CD4-positive, CD25-positive, alpha-beta regulatory T cell (primary cell): ENCODE measurements at regions not wholly inside any gene's neighbourhood (a gene's known extent, or its start where the extent isn't known, plus 50 kb on each side); places are given as distances from the start of the nearest gene placed in this dataset.
A peak's percentile ranks its signal among the peaks of the same experiment; 100 is the strongest.
"Not testable (repeated sequence)": the region's sequence is repeated elsewhere in the genome, so short reads cannot be mapped to it uniquely, and the experiment has no call there.

ENCODE experiments used
- ATAC-seq, 2 donors: fragments of 150-1000 bp; cut with Tn5 transposase; one replicate each; pipeline ENCODE4 v1.10.0; 2021; ENCODE audit warnings: low read depth in 2 of 2, moderate number of reproducible peaks in 2 of 2, moderate library complexity in 1 of 2
- DNase-seq, 3 donors: peaks; one replicate each; pipeline versions ENCODE4 v3.0.0 to v3.0.0-alpha.2; 2012 to 2022; ENCODE audit warnings: mixed read lengths in 1 of 3
- H3K27ac ChIP-seq: one replicate; pipeline ENCODE4 v1.7.0; 2013; ENCODE audit warnings: mild to moderate bottlenecking, low read length; ENCODE audit not compliant: insufficient read depth, poor library complexity, severe bottlenecking
- H3K27me3 ChIP-seq: one replicate; pipeline ENCODE4 v1.7.0; 2013; ENCODE audit warnings: low read length; ENCODE audit not compliant: control insufficient read depth, insufficient read depth
- H3K36me3 ChIP-seq: one replicate; pipeline ENCODE4 v1.7.0; 2013; ENCODE audit warnings: mild to moderate bottlenecking, low read length, moderate library complexity; ENCODE audit not compliant: control insufficient read depth, insufficient read depth
- H3K4me1 ChIP-seq: 2 replicates; pipeline ENCODE4 v1.7.0; 2013; ENCODE audit warnings: mild to moderate bottlenecking, low read length; ENCODE audit not compliant: insufficient read depth, control insufficient read depth, poor library complexity, severe bottlenecking
- H3K4me3 ChIP-seq: one replicate; pipeline ENCODE4 v1.7.0; 2013; ENCODE audit warnings: low read depth, mild to moderate bottlenecking, low read length, moderate library complexity
- H3K9me3 ChIP-seq, 2 experiments: 1 replicate in 1 of 2; 2 replicates in 1 of 2; pipeline ENCODE4 v1.7.0; 2013; ENCODE audit warnings: low read length in 2 of 2, mild to moderate bottlenecking in 1 of 2, moderate library complexity in 1 of 2; ENCODE audit not compliant: control insufficient read depth in 2 of 2
- H3K27ac Mint-ChIP-seq, 3 donors: one replicate each; pipeline ENCODE4 v1.8.0; 2020 to 2022; ENCODE audit warnings: mild to moderate bottlenecking in 3 of 3, mixed read lengths in 3 of 3, moderate library complexity in 2 of 3
- H3K27me3 Mint-ChIP-seq: one replicate; pipeline ENCODE4 v1.8.0; 2022; ENCODE audit warnings: mild to moderate bottlenecking, mixed read lengths
- H3K36me3 Mint-ChIP-seq: one replicate; pipeline ENCODE4 v1.8.0; 2020; ENCODE audit warnings: mixed read lengths
- H3K4me1 Mint-ChIP-seq, 4 donors: one replicate each; pipeline ENCODE4 v1.8.0; 2020 to 2022; ENCODE audit warnings: mixed read lengths in 4 of 4, mild to moderate bottlenecking in 1 of 4
- H3K4me3 Mint-ChIP-seq, 4 donors: one replicate each; pipeline ENCODE4 v1.8.0; 2020 to 2022; ENCODE audit warnings: mild to moderate bottlenecking in 4 of 4, mixed read lengths in 4 of 4, moderate library complexity in 3 of 4
- H3K9me3 Mint-ChIP-seq, 7 donors: one replicate each; pipeline ENCODE4 v1.8.0; 2020 to 2022; ENCODE audit warnings: mixed read lengths in 7 of 7, mild to moderate bottlenecking in 3 of 7, moderate library complexity in 2 of 7

GRCh38 chr7:7042286-7042893 is 140.0 kb upstream of the C1GALT1 start:
- H3K9me3 Mint-ChIP-seq, H3K9me3 ChIP-seq, H3K27me3 ChIP-seq, H3K36me3 ChIP-seq, H3K4me1 ChIP-seq, H3K4me3 ChIP-seq, H3K4me3 Mint-ChIP-seq, H3K4me1 Mint-ChIP-seq, ATAC-seq, H3K36me3 Mint-ChIP-seq, H3K27ac ChIP-seq: not testable (repeated sequence)
- peak overlapping the region in 2 of 3 donors; percentile 9 to 66 for H3K27ac Mint-ChIP-seq
- peak in 2 of 3 donors; percentile 13 to 35 for DNase-seq
- H3K27me3 Mint-ChIP-seq = peaks cover 14% of the 10 kb centered on the region

DNA sequence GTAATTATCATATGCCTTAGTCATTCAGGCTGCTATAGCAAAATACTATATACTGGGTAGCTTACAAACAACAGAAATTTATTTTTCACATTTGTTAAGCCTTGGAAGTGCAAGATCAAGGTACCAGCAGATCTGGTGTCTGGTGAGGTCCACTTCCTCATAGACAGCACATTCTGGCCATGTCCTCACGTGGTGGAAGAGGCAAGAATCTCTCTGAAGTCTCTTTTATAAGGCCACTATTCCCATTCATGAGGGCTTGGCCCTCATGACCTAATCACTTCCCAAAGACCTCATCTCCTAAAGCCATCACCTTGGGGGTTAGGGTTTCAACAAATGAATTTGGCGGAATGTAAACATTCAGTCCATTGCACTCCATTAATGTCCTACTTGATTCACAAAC is 137.5 kb upstream of the C1GALT1 start:
- H3K4me3 ChIP-seq = no peak overlapping the region
- no peaks in the 10 kb centered on the region for H3K36me3 ChIP-seq
- Mint-ChIP-seq H3K4me3 (no peak overlapping the region), H3K27ac (no peak overlapping the region), H3K27me3 (peaks cover 4% of the 10 kb centered on the region), H3K36me3 (no peaks in the 10 kb centered on the region), H3K9me3 (peaks cover 0 to 7% (median 0%) of the 10 kb centered on the region in 7 donors), H3K4me1 (peaks cover 0 to 5% (median 2%) of the 10 kb centered on the region in 4 donors)
- no peaks in the 10 kb centered on the region for H3K9me3 ChIP-seq
- no peaks in the 10 kb centered on the region for H3K4me1 ChIP-seq
- H3K27me3 ChIP-seq = no peaks in the 10 kb centered on the region
- ATAC-seq (no peak), DNase-seq (no peak)
- H3K27ac ChIP-seq = no peak overlapping the region

GRCh38 chr7:7048213-7048612 is 134.1 kb upstream of the C1GALT1 start:
- Histone ChIP-seq H3K4me1 (no peaks in the 10 kb centered on the region), H3K4me3 (no peak overlapping the region), H3K27ac (no peak overlapping the region), H3K27me3 (peaks cover 2% of the 10 kb centered on the region), H3K9me3 (no peaks in the 10 kb centered on the region), H3K36me3 (no peaks in the 10 kb centered on the region)
- Mint-ChIP-seq H3K4me3 (no peak overlapping the region), H3K27me3 (peaks cover 6% of the 10 kb centered on the region), H3K9me3 (peaks cover 0 to 7% (median 0%) of the 10 kb centered on the region in 7 donors), H3K27ac (no peak overlapping the region), H3K4me1 (peaks cover 0 to 2% (median 0%) of the 10 kb centered on the region in 4 donors), H3K36me3 (no peaks in the 10 kb centered on the region)
- ATAC-seq (no peak), DNase-seq (no peak)

DNA sequence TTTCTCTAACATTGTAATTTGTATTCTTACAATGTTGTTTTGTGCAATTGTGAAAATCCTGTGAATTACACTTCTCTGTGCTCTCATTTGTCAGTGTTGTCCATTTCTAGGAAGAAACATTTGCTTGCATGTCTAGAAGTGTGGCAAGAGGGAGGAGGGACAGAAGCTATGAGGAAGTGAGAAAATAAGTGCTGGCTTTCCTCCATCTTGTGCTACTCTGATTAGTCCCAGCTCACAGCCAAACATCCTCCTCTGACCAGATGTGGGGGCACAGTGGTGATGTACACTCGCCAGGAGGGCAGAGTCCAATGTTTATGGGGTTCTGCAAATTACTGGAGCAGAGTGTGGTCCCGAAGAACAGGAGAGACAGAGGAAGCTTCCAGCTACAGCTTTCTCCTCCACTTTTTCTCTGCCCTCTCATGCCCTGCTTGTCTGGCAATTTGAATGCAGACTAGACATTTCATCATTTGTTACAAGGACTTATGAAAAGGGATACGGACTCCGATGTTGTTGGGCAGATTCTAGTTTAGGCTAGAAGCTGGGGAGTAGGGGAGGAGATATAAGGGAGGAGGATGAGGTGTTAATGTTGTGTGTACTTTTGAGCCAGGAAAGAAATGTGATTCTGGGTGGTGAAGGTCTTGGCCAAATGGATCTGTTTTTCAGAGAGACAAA is 131.0 kb upstream of the C1GALT1 start:
- ATAC-seq = no peak
- Mint-ChIP-seq H3K36me3 (no peaks in the 10 kb centered on the region), H3K9me3 (peaks cover 0 to 7% (median 0%) of the 10 kb centered on the region in 7 donors)

GRCh38 chr7:7054252-7054830 is 128.0 kb upstream of the C1GALT1 start:
- Histone ChIP-seq H3K9me3 (no peaks in the 10 kb centered on the region), H3K4me3 (no peak overlapping the region), H3K36me3 (no peaks in the 10 kb centered on the region), H3K4me1 (no peaks in the 10 kb centered on the region), H3K27ac (no peak overlapping the region), H3K27me3 (peaks cover 2% of the 10 kb centered on the region)
- DNase-seq (no peak), ATAC-seq (no peak)
- Mint-ChIP-seq H3K27me3 (peaks cover 6% of the 10 kb centered on the region), H3K27ac (no peak overlapping the region), H3K9me3 (no peaks in the 10 kb centered on the region), H3K4me1 (no peaks in the 10 kb centered on the region), H3K4me3 (no peak overlapping the region), H3K36me3 (no peaks in the 10 kb centered on the region)

More for the DNA sequence above, 131.0 kb upstream of the C1GALT1 start:
- Histone ChIP-seq H3K4me3 (no peak overlapping the region), H3K27ac (no peak overlapping the region), H3K9me3 (no peaks in the 10 kb centered on the region), H3K4me1 (no peaks in the 10 kb centered on the region), H3K36me3 (no peaks in the 10 kb centered on the region), H3K27me3 (peaks cover 2% of the 10 kb centered on the region)
- DNase-seq = no peak
- no peak overlapping the region for H3K27ac Mint-ChIP-seq
- peaks cover 6% of the 10 kb centered on the region for H3K27me3 Mint-ChIP-seq
- no peak overlapping the region for H3K4me3 Mint-ChIP-seq
- no peaks in the 10 kb centered on the region for H3K4me1 Mint-ChIP-seq

- no peak overlapping the region for H3K4me3 ChIP-seq
- Mint-ChIP-seq H3K27me3 (no peaks in the 10 kb centered on the region), H3K27ac (no peak overlapping the region)
Measured at GRCh38 chr7:7060828-7061599, 121.3 kb upstream of the C1GALT1 start.

GRCh38 chr7:7077945-7078344 is 104.4 kb upstream of the C1GALT1 start:
- H3K9me3 Mint-ChIP-seq = no peaks in the 10 kb centered on the region
- H3K4me1 Mint-ChIP-seq = no peaks in the 10 kb centered on the region
- no peak for ATAC-seq
- no peak for DNase-seq
- Histone ChIP-seq H3K9me3 (no peaks in the 10 kb centered on the region), H3K36me3 (no peaks in the 10 kb centered on the region), H3K27me3 (no peaks in the 10 kb centered on the region), H3K27ac (no peak overlapping the region), H3K4me3 (no peak overlapping the region), H3K4me1 (no peaks in the 10 kb centered on the region)
- H3K36me3 Mint-ChIP-seq = no peaks in the 10 kb centered on the region
- no peak overlapping the region for H3K4me3 Mint-ChIP-seq
- H3K27ac Mint-ChIP-seq = no peak overlapping the region
- H3K27me3 Mint-ChIP-seq = peaks cover 5% of the 10 kb centered on the region

More at GRCh38 chr7:7060828-7061599, 121.3 kb upstream of the C1GALT1 start:
- no peaks in the 10 kb centered on the region for H3K9me3 ChIP-seq
- H3K36me3 ChIP-seq = no peaks in the 10 kb centered on the region
- H3K4me1 ChIP-seq = no peaks in the 10 kb centered on the region
- Mint-ChIP-seq H3K9me3 (peaks cover 0 to 4% (median 0%) of the 10 kb centered on the region in 7 donors), H3K36me3 (no peaks in the 10 kb centered on the region), H3K4me1 (no peaks in the 10 kb centered on the region), H3K4me3 (no peak overlapping the region)
- H3K27me3 ChIP-seq = no peaks in the 10 kb centered on the region
- DNase-seq = no peak
- ATAC-seq = no peak
- H3K27ac ChIP-seq = no peak overlapping the region
